ENCODE measurements at regions not wholly inside any gene's neighbourhood (a gene's known extent, or its start where the extent isn't known, plus 50 kb on each side); places are given as distances from the start of the nearest gene placed in this dataset.
"Not testable (repeated sequence)": the region's sequence is repeated elsewhere in the genome, so short reads cannot be mapped to it uniquely, and the experiment has no call there.

GRCh38 chr19:32032561-32032960, 312.8 kb upstream of the ZNF507 start:
- DNase-seq (ENCODE audit: low spot score) = no peak

- DNase-seq (ENCODE audit: low spot score) = no peak
Measured at GRCh38 chr19:32035626-32036025, 309.8 kb upstream of the ZNF507 start.

GRCh38 chr19:32038021-32038920, 307.1 kb upstream of the ZNF507 start:
- no peak for DNase-seq (ENCODE audit: low spot score)

- no peak for DNase-seq (ENCODE audit: low spot score)
Measured at GRCh38 chr19:32038961-32039360, 306.4 kb upstream of the ZNF507 start.

DNA sequence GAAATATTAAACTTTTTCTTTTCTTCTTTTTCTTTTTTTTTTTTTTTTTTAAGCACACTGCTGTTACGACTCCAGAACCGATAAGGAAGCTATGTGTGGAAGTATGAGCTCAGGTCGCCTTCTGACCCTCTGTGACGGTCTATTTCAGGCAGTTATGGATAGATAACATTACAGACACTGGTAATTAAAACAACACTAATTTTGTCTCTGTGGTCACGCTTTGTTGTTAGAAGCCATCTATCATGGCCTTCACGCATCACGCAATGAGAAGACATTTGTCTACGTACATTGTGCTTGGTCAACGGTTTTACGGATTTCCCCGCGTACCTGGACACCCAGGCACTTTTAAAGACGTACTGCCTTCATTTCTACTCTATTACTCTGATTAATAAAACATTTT, 306.0 kb upstream of the ZNF507 start:
- no peak for DNase-seq (ENCODE audit: low spot score)

DNA sequence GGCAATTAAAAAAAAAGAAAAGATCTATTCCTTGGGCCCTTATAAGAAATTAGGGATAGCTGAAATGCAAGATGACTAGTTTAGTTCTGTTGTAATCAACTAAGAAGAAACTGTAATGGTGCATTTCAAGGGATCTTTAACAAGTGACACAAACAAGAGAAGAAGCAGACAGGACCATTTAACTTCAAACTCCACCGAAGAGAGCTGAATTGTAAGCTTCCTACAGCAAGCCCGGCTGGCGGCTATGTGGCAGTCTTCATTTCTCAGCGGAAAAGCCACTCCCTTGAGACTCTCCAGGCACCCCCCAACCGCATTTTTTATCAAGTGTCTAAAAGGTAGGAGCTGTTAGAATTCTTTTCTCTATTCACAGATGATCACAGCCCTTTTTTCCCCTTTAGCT, 305.2 kb upstream of the ZNF507 start:
- no peak for DNase-seq (ENCODE audit: low spot score)

GRCh38 chr19:32041681-32042292, 303.6 kb upstream of the ZNF507 start:
- DNase-seq (ENCODE audit: low spot score) = peak; percentile 22

GRCh38 chr19:32047788-32048187, 297.6 kb upstream of the ZNF507 start:
- DNase-seq (ENCODE audit: low spot score) = no peak

DNA sequence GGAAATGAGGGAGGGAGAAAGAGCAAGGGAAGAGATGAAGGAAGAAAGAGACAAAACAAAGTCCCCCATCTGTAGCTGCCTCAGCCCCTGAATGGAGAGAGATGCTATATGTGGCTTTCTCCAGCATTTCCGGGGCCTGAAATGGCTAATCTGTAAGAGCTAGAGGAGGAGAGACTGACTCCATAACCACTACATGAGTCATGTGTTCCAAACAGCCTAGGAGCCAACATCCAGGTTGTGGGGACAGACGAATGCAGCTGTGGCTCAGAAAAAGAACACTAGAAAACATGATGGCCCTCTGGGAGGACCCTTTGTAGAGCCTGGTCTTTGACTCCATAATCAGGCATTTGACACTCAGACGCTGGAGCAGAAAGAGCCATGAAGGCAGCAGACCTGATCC, 292.0 kb upstream of the ZNF507 start:
- DNase-seq (ENCODE audit: low spot score) = no peak

DNA sequence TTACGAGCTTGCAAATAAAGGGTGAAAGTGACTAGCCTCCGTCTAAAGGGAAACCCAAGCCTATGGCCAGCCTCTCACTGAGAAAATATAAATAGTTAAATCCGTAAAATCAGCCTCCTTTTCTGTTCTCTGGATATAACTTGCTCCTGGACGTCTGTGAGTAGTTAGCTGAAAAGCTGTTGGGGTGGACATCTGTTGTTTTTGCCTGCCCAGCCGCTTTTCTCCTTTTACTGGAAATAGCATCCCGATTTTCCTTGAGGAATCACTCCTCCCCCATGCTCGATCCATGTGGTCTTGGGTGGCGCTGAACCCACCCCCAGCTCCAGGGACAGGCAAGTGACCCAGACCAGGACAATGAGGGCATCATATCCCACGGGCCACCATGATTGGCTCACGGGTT, 291.5 kb upstream of the ZNF507 start:
- DNase-seq (ENCODE audit: low spot score) = no peak

GRCh38 chr19:32058131-32058530, 287.3 kb upstream of the ZNF507 start:
- no peak for DNase-seq (ENCODE audit: low spot score)

DNA sequence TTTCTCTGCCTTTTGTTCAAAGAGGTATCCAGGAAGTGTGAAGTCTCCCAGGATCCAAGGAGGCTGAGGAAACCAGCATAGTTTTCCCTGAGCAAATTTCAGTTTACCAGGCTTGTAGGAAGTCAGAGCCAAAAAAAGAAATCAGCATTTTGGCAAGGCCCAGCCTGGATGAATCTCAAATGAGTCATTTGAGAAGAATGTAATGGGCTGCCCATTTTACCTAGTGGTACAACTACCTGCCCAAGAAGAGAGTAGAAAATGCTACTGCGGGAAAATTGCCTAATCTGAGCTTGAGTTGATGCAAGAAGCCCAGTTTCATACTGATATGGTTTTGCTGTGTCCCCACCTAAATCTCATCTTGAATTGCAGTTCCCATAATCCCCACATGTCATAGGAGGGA, 284.1 kb upstream of the ZNF507 start:
- DNase-seq (ENCODE audit: low spot score) = no peak

DNA sequence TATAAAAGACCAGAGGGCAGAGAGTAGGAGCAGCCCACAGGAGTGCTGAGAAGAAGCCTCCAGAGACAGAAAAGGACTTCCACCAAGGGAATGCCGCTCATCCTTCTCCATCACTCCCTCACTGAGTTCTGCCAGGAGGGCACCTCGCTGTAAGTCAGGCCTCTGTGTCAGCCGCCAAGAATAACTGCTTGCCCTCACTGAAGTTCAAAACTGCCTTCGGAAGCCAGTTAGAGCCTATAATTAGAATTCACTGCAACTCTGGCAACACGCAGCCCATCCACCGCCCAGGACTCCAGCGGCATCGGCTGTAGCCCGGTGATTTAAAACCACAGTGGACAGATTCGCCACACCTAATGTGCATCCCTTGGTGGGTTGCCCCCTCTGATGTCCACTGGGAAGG, 281.8 kb upstream of the ZNF507 start:
- DNase-seq (ENCODE audit: low spot score) = no peak

GRCh38 chr19:32066056-32066455, 279.4 kb upstream of the ZNF507 start:
- DNase-seq (ENCODE audit: low spot score) = no peak

DNA sequence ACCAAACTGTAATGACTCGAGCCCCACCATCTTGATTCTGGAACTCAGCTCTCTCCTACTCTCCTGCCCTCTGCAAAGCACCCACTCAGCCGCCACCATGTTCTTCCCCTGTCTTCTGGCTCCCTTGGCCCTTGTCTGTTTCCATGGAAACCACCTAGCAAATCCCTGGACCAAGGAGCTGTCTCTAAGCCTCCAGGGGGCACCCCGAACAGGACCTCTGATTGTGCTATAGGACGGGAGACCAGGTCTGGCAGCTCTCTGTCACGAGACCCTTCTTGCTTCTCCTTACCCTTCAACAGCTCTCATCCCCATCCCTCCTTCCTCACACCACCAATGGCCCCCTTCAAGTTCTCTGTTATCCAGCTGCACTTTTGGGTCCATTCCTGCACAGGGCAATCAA, 277.7 kb upstream of the ZNF507 start:
- DNase-seq (ENCODE audit: low spot score) = no peak

DNA sequence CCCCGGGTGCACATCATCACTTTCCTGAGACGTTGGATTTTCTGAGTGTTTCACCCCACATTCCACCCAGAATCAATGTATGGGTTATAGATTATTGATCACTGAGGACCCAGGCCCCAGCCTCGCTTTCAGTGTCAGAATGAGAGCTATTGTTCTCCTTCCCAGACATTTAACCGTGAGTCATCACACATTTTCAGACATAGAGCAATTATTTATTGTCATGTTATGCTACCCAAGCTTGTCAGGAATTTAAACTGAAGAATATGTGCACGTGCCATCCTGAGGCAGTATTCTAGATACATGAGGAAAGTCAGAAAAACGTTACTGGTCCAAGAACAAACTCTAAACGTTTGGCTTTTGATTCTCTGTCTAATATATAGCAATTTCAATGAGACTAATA, 276.6 kb upstream of the ZNF507 start:
- DNase-seq (ENCODE audit: low spot score) = no peak

DNA sequence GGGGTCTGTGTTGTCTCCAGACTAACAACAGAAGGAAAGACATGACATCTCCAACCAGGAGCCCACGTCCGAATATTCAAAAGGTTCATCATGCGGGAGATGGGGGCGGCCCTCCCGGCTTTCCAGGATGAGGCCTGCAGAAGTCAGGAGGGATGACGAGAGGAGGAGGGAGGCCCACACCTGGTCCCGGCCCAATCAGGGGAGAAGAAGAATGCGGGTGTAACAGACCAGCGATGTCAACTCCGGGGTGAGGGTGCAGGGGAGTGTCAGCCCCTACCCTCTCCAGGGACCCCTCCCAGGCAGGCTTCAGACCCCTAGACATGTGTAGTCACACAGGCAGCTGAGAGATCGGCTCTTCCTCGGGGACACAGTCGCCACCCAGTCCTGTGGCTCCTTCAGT, 275.3 kb upstream of the ZNF507 start:
- DNase-seq (ENCODE audit: low spot score) = no peak

- no peak for DNase-seq (ENCODE audit: low spot score)
Measured at GRCh38 chr19:32082028-32082427, 263.4 kb upstream of the ZNF507 start.

- not testable (repeated sequence) for DNase-seq (ENCODE audit: low spot score)
Measured at GRCh38 chr19:32084756-32085363, 260.6 kb upstream of the ZNF507 start.

GRCh38 chr19:32091241-32091640, 254.2 kb upstream of the ZNF507 start:
- DNase-seq (ENCODE audit: low spot score) = no peak

DNA sequence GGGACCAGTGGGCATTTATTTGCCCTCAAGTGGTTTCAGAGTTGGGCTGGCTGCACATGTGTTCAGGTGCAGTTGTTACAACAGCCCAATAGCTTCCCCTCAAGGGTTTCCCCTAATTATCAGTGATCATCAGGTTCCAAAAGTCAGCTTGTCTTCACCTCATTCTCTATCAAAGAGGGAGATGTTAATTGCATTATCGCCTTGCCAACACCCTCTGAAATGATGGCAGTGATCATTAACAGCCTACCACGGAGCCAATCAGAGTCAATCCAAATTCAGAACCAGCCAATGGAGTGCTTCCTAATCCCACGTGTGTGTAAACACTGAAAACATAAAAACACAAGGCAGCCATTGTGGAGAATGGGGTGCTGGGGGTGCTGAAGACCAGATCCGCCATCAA, 248.4 kb upstream of the ZNF507 start:
- DNase-seq (ENCODE audit: low spot score) = no peak

DNA sequence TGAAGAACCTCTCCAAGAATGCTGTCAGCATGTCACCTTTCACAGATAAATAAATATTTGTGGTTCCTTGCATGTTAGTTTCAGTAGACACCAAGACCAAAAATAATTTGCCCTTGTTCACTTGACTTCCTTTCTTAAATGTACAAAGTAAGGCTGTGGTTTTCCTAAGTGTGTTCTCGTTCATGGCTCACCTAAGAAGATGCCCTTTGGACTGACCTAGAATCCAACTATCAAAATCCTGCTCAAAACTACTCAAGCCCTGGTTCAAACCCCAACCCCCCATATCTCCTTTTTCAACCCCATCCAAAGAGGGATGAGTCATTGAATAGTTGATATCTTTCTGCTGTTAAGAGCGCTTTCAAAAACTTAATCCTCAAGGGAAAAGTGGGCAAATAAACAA, 247.8 kb upstream of the ZNF507 start:
- DNase-seq (ENCODE audit: low spot score) = no peak

DNA sequence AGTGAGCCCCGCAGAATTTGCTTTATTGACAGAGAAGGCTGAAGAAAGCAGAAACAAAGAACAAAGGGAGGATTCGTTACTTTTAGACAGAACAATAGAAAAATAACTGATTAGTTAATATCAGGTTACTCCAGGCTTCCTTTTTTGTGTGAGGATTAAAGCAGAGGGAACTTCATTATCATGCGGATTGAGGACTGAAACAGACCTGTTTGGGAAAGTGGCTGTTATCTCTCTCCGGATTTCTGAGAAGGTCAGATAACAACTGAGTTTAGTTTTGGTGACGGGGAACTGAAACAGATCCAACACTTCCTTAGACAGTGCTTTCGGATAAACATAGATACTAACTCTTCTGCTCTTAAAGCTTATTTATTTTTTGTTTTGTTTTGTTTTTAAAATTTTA, 246.4 kb upstream of the ZNF507 start:
- no peak for DNase-seq (ENCODE audit: low spot score)

All from mucosa of gallbladder (tissue), 1 donor.